ENCODE measurements at regions not wholly inside any gene's neighbourhood (a gene's known extent, or its start where the extent isn't known, plus 50 kb on each side); places are given as distances from the start of the nearest gene placed in this dataset.

GRCh38 chr13:74389056-74389455, 254.9 kb upstream of the KLF12 start:
- TF ChIP-seq EP300 (IDR thresholded peaks at IDR 0.05), result no peak
- TF ChIP-seq, protein P1, sequence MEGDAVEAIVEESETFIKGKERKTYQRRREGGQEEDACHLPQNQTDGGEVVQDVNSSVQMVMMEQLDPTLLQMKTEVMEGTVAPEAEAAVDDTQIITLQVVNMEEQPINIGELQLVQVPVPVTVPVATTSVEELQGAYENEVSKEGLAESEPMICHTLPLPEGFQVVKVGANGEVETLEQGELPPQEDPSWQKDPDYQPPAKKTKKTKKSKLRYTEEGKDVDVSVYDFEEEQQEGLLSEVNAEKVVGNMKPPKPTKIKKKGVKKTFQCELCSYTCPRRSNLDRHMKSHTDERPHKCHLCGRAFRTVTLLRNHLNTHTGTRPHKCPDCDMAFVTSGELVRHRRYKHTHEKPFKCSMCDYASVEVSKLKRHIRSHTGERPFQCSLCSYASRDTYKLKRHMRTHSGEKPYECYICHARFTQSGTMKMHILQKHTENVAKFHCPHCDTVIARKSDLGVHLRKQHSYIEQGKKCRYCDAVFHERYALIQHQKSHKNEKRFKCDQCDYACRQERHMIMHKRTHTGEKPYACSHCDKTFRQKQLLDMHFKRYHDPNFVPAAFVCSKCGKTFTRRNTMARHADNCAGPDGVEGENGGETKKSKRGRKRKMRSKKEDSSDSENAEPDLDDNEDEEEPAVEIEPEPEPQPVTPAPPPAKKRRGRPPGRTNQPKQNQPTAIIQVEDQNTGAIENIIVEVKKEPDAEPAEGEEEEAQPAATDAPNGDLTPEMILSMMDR (IDR thresholded peaks at IDR 0.05), result no peak
- no peak for TF ChIP-seq POLR2A (IDR thresholded peaks at IDR 0.05)

Measured in ovary (tissue), 3 donors.